OCI-LY1 (cell line): ENCODE measurements at regions not wholly inside any gene's neighbourhood (a gene's known extent, or its start where the extent isn't known, plus 50 kb on each side); places are given as distances from the start of the nearest gene placed in this dataset.

Experiments
- H2AFZ ChIP-seq: fragments of 200-600 bp; sonication (generic), shearing (Covaris generic); 2 replicates; pipeline ENCODE4 v1.6.0; 2014; ENCODE audit warnings: antibody characterized with exemption, mild to moderate bottlenecking, low read length
- H3F3A ChIP-seq: fragments of 200-600 bp; sonication (generic), shearing (Covaris generic); 2 replicates; pipeline ENCODE4 v1.6.0; 2014; ENCODE audit warnings: mild to moderate bottlenecking, antibody characterized with exemption, low read length, moderate library complexity; ENCODE audit not compliant: insufficient read depth
- H3K27ac ChIP-seq: fragments of 200-600 bp; sonication (generic); 2 replicates; pipeline ENCODE4 v1.5.1; 2014; ENCODE audit warnings: low read length, mixed run types, mild to moderate bottlenecking, low read depth; ENCODE audit not compliant: poor library complexity, severe bottlenecking
- H3K27me3 ChIP-seq: fragments of 200-600 bp; sonication (generic); 2 replicates; pipeline ENCODE4 v1.6.0; 2014; ENCODE audit warnings: antibody characterized with exemption, mild to moderate bottlenecking, low read length, moderate library complexity; ENCODE audit not compliant: insufficient read depth
- H3K36me3 ChIP-seq: fragments of 200-600 bp; sonication (generic); 2 replicates; pipeline ENCODE4 v1.6.1; 2014; ENCODE audit warnings: mild to moderate bottlenecking, antibody characterized with exemption, low read length, moderate library complexity, mixed read lengths; ENCODE audit not compliant: insufficient read depth
- H3K4me1 ChIP-seq: fragments of 200-600 bp; sonication (generic); 2 replicates; pipeline ENCODE4 v1.5.1; 2014; ENCODE audit warnings: mild to moderate bottlenecking, low read length, moderate library complexity; ENCODE audit not compliant: insufficient read depth, severe bottlenecking
- H3K4me2 ChIP-seq: fragments of 200-600 bp; sonication (generic), shearing (Covaris generic); 2 replicates; pipeline ENCODE4 v1.6.1; 2014; ENCODE audit warnings: low read length
- H3K4me3 ChIP-seq: fragments of 200-600 bp; sonication (generic); 2 replicates; pipeline ENCODE4 v1.5.1; 2014; ENCODE audit warnings: low read length, low read depth, mild to moderate bottlenecking, mixed read lengths; ENCODE audit not compliant: poor library complexity, severe bottlenecking
- H3K79me2 ChIP-seq: fragments of 200-600 bp; shearing (Covaris generic); 2 replicates; pipeline ENCODE4 v1.6.1; 2016; ENCODE audit warnings: mixed run types, low read length, mixed read lengths; ENCODE audit not compliant: insufficient read depth
- H3K9ac ChIP-seq: fragments of 200-600 bp; sonication (generic), shearing (Covaris generic); 2 replicates; pipeline ENCODE4 v1.6.1; 2014; ENCODE audit warnings: mild to moderate bottlenecking, low read length, mixed read lengths
- H3K9me2 ChIP-seq: fragments of 200-600 bp; sonication (generic), shearing (Covaris generic); 2 replicates; pipeline ENCODE4 v1.6.1; 2014; ENCODE audit warnings: low read depth, mild to moderate bottlenecking, low read length, mixed read lengths
- H3K9me3 ChIP-seq: fragments of 200-600 bp; shearing (Covaris generic); 2 replicates; pipeline ENCODE4 v1.6.1; 2014; ENCODE audit warnings: low read length, mixed read lengths
- H4K20me1 ChIP-seq: fragments of 200-600 bp; sonication (generic), shearing (Covaris generic); 2 replicates; pipeline ENCODE4 v1.6.0; 2016; ENCODE audit warnings: mild to moderate bottlenecking, low read length; ENCODE audit not compliant: insufficient read depth
- EZH2 ChIP-seq: fragments of 200-600 bp; sonication (generic), shearing (Covaris generic); IDR thresholded peaks from 2 replicates; pipeline ENCODE4 v1.8.0; 2017; ENCODE audit warnings: borderline replicate concordance, mixed run types, mild to moderate bottlenecking, antibody characterized with exemption, low read length, moderate library complexity, mixed read lengths
- TF ChIP-seq, protein P1 (sequence below): fragments of 200-600 bp; sonication (generic), shearing (Covaris generic); IDR thresholded peaks from 2 replicates; pipeline ENCODE4 v1.5.1; 2017; ENCODE audit warnings: mild to moderate bottlenecking, antibody characterized with exemption, low read length, moderate library complexity, mixed read lengths

DNA sequence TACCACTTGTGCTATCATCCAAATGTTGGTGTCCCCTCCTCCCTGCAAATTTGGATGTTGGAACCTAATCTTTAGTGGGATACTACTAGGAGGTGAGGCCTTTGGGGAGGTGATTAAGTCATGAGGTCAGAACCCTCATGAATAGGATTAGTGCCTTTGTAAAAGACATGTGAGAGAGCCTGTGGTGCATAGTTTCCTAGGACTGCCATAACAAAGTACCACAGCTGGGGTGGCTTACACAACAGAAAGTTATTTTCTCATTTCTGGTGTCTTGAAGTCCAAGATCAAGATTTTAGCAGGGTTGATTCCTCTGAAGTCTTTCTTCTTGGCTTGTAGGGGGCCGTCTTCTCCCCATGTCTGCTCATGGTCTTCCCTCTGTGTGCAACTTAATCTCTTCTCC is 562.6 kb upstream of the ARGLU1 start:
- H3K9me3 ChIP-seq = no peaks in the 10 kb centered on the region
- H3K27me3 ChIP-seq = no peaks in the 10 kb centered on the region

DNA sequence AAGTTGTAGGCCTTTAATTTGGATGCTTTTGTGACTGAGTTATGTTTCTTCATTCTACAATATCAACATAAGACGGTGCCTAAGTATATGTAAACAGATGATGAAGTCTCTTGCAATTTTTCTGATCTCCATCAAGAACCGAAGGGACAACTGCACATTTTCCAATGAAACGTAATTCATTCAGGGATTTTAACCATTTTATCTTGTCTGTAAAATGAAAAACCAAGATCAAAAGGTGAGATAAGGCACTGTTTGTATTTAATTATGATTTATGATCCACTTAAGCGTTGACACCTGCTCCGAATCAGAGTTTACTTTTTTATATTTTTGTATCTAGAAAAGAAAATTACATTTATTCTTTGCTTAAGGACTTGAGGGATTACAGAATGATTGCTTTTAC is 556.8 kb upstream of the ARGLU1 start:
- H3K27ac ChIP-seq = no peak overlapping the region
- H3K4me3 ChIP-seq = no peak overlapping the region
- no peak overlapping the region for H3K9ac ChIP-seq
- no peak overlapping the region for H2AFZ ChIP-seq
- H3K27me3 ChIP-seq = no peaks in the 10 kb centered on the region
- no peaks in the 10 kb centered on the region for H3F3A ChIP-seq
- TF ChIP-seq, protein P1, sequence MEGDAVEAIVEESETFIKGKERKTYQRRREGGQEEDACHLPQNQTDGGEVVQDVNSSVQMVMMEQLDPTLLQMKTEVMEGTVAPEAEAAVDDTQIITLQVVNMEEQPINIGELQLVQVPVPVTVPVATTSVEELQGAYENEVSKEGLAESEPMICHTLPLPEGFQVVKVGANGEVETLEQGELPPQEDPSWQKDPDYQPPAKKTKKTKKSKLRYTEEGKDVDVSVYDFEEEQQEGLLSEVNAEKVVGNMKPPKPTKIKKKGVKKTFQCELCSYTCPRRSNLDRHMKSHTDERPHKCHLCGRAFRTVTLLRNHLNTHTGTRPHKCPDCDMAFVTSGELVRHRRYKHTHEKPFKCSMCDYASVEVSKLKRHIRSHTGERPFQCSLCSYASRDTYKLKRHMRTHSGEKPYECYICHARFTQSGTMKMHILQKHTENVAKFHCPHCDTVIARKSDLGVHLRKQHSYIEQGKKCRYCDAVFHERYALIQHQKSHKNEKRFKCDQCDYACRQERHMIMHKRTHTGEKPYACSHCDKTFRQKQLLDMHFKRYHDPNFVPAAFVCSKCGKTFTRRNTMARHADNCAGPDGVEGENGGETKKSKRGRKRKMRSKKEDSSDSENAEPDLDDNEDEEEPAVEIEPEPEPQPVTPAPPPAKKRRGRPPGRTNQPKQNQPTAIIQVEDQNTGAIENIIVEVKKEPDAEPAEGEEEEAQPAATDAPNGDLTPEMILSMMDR = no peak
- TF ChIP-seq EZH2 = no peak
- H3K9me2 ChIP-seq = no peaks in the 10 kb centered on the region
- H3K79me2 ChIP-seq = no peaks in the 10 kb centered on the region
- no peaks in the 10 kb centered on the region for H3K4me1 ChIP-seq
- H3K9me3 ChIP-seq = no peaks in the 10 kb centered on the region
- H3K36me3 ChIP-seq = no peaks in the 10 kb centered on the region
- H4K20me1 ChIP-seq = no peaks in the 10 kb centered on the region
- H3K4me2 ChIP-seq = no peak overlapping the region

More for the DNA sequence above, 562.6 kb upstream of the ARGLU1 start:
- no peak overlapping the region for H3K4me2 ChIP-seq
- H3K4me1 ChIP-seq = no peaks in the 10 kb centered on the region
- H3K9me2 ChIP-seq = no peaks in the 10 kb centered on the region
- no peaks in the 10 kb centered on the region for H3F3A ChIP-seq
- TF ChIP-seq EZH2 = no peak
- TF ChIP-seq, protein P1 = no peak
- H3K36me3 ChIP-seq = no peaks in the 10 kb centered on the region
- no peak overlapping the region for H3K27ac ChIP-seq
- no peak overlapping the region for H3K4me3 ChIP-seq
- H3K9ac ChIP-seq = no peak overlapping the region
- no peak overlapping the region for H2AFZ ChIP-seq
- H3K79me2 ChIP-seq = no peaks in the 10 kb centered on the region
- no peaks in the 10 kb centered on the region for H4K20me1 ChIP-seq

DNA sequence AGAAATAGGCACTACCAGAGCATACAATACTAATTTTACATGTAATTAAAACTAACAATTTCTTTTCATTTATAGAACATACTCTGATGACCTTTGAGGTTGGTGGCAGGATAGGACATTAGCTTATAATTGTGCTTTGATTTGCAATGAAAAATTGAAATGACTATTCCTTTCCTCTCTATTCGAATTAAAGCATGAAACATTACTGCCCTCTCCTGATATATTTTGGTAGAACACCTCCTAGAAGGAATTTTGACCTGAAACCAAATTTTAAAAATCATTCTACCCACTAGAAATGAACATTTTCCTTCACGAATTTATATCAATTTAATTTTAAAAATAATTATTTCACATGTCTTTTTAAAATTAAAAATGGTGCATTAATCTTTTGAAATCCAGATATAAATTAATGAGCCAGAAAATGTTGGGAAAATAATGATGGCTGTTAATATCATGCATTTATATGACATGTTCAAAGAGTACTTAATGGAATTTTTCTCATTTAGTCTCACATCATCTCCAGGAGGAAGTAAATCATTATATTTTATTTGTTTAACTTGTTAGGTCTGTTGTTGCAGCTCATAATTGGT is 556.3 kb upstream of the ARGLU1 start:
- Histone ChIP-seq H3K9me2 (no peaks in the 10 kb centered on the region), H3K4me3 (no peak overlapping the region), H3K4me2 (no peak overlapping the region), H3K79me2 (no peaks in the 10 kb centered on the region), H4K20me1 (no peaks in the 10 kb centered on the region), H3K9ac (no peak overlapping the region), H3K27ac (no peak overlapping the region), H3F3A (no peaks in the 10 kb centered on the region), H3K9me3 (no peaks in the 10 kb centered on the region), H2AFZ (no peak overlapping the region), H3K36me3 (no peaks in the 10 kb centered on the region), H3K27me3 (no peaks in the 10 kb centered on the region), H3K4me1 (no peaks in the 10 kb centered on the region)
- no peak for TF ChIP-seq EZH2
- TF ChIP-seq, protein P1 = peak; percentile 57
